Thoracic aorta (tissue), 2 donors: ENCODE measurements at regions not wholly inside any gene's neighbourhood (a gene's known extent, or its start where the extent isn't known, plus 50 kb on each side); places are given as distances from the start of the nearest gene placed in this dataset.

Experiments used
- ATAC-seq: fragments of 150-250 bp; one replicate; pipeline ENCODE4 v1.8.0; 2017; ENCODE audit warnings: low read depth; ENCODE audit not compliant: insufficient number of reproducible peaks, low FRiP score
- DNase-seq: peaks from one replicate; pipeline ENCODE4 v3.0.0-alpha.2; 2020; ENCODE audit warnings: low spot score
- H3K27ac ChIP-seq, 2 donors: fragments of 200-600 bp; sonication (generic); 1 replicate in 1 of 2; 2 replicates in 1 of 2; pipeline ENCODE4 v1.5.1; 2016; ENCODE audit warnings: mild to moderate bottlenecking in 2 of 2, moderate library complexity in 2 of 2
- H3K27me3 ChIP-seq: fragments of 200-600 bp; sonication (generic); replicated peaks from 2 replicates; pipeline ENCODE4 v1.6.0; 2016; ENCODE audit warnings: mild to moderate bottlenecking; ENCODE audit not compliant: insufficient read depth
- H3K36me3 ChIP-seq: fragments of 200-600 bp; sonication (generic); one replicate; pipeline ENCODE4 v1.5.1; 2016
- H3K4me1 ChIP-seq, 2 donors: fragments of 200-600 bp; sonication (generic); 1 replicate in 1 of 2; 2 replicates in 1 of 2; pipeline versions ENCODE4 v1.5.1 to v1.6.0; 2016; ENCODE audit warnings: low read depth in 2 of 2, mild to moderate bottlenecking in 1 of 2; ENCODE audit not compliant: control insufficient read depth in 1 of 2
- H3K4me3 ChIP-seq: fragments of 200-600 bp; sonication (generic); 2 replicates; pipeline ENCODE4 v1.5.1; 2016; ENCODE audit warnings: mild to moderate bottlenecking
- H3K9me3 ChIP-seq: fragments of 200-600 bp; sonication (generic); 2 replicates; pipeline ENCODE4 v1.5.1; 2016
- CTCF ChIP-seq: fragments of 200-600 bp; sonication (generic); IDR thresholded peaks from one replicate; pipeline ENCODE4 v1.5.1; 2019; ENCODE audit warnings: antibody characterized with exemption

GRCh38 chr5:116382032-116382873 lies 192.4 kb downstream of the SEMA6A start:
- Histone ChIP-seq H3K27ac (no peak overlapping the region), H3K9me3 (no peaks in the 10 kb centered on the region), H3K27me3 (no peaks in the 10 kb centered on the region), H3K4me3 (no peak overlapping the region), H3K4me1 (peaks cover 0 to 12% of the 10 kb centered on the region in 2 donors), H3K36me3 (no peaks in the 10 kb centered on the region)
- ATAC-seq (no peak), DNase-seq (no peak)
- TF ChIP-seq CTCF: no peak

- H3K4me3 ChIP-seq: no peak overlapping the region
- H3K27ac ChIP-seq: no peak overlapping the region
- DNase-seq (no peak), ATAC-seq (no peak)
- no peaks in the 10 kb centered on the region for H3K27me3 ChIP-seq
- peaks cover 0 to 12% of the 10 kb centered on the region in 2 donors for H3K4me1 ChIP-seq
- no peaks in the 10 kb centered on the region for H3K36me3 ChIP-seq
- no peak for TF ChIP-seq CTCF
- no peaks in the 10 kb centered on the region for H3K9me3 ChIP-seq
Measured at GRCh38 chr5:116381201-116381600, 193.4 kb downstream of the SEMA6A start.

- Histone ChIP-seq H3K4me1 (peaks cover 0 to 12% of the 10 kb centered on the region in 2 donors), H3K4me3 (no peak overlapping the region), H3K27ac (no peak overlapping the region), H3K9me3 (no peaks in the 10 kb centered on the region), H3K36me3 (no peaks in the 10 kb centered on the region), H3K27me3 (no peaks in the 10 kb centered on the region)
- no peak for TF ChIP-seq CTCF
- DNase-seq: no peak
- ATAC-seq: no peak
Measured at GRCh38 chr5:116380621-116381020, 194.0 kb downstream of the SEMA6A start.

GRCh38 chr5:116379306-116379705 lies 195.3 kb downstream of the SEMA6A start:
- no peak for DNase-seq
- no peak for TF ChIP-seq CTCF
- no peaks in the 10 kb centered on the region for H3K27me3 ChIP-seq
- no peaks in the 10 kb centered on the region for H3K36me3 ChIP-seq
- no peaks in the 10 kb centered on the region for H3K9me3 ChIP-seq
- H3K27ac ChIP-seq: no peak overlapping the region
- H3K4me1 ChIP-seq: peaks cover 0 to 12% of the 10 kb centered on the region in 2 donors
- no peak overlapping the region for H3K4me3 ChIP-seq
- no peak for ATAC-seq

- H3K27me3 ChIP-seq: no peaks in the 10 kb centered on the region
- no peak for DNase-seq
- no peaks in the 10 kb centered on the region for H3K36me3 ChIP-seq
- H3K4me3 ChIP-seq: no peak overlapping the region
- no peak overlapping the region for H3K27ac ChIP-seq
- no peak for TF ChIP-seq CTCF
- no peaks in the 10 kb centered on the region for H3K9me3 ChIP-seq
- H3K4me1 ChIP-seq: peaks cover 0 to 12% of the 10 kb centered on the region in 2 donors
- no peak for ATAC-seq
Measured at GRCh38 chr5:116378777-116379121, 195.9 kb downstream of the SEMA6A start.
